Lower leg skin (tissue), 3 donors: ENCODE measurements at regions not wholly inside any gene's neighbourhood (a gene's known extent, or its start where the extent isn't known, plus 50 kb on each side); places are given as distances from the start of the nearest gene placed in this dataset.
"Not testable (repeated sequence)": the region's sequence is repeated elsewhere in the genome, so short reads cannot be mapped to it uniquely, and the experiment has no call there.

Experiments
- DNase-seq, 2 donors: peaks; one replicate each; pipeline ENCODE4 v3.0.0-alpha.2; 2019; ENCODE audit warnings: low spot score in 2 of 2
- H3K4me3 ChIP-seq: fragments of 200-600 bp; sonication (generic); 2 replicates; pipeline ENCODE4 v1.5.1; 2017; ENCODE audit warnings: mild to moderate bottlenecking, low read depth; ENCODE audit not compliant: poor library complexity, severe bottlenecking
- WGBS, 2 donors: methylation state at CpG; one replicate each; pipeline ENCODE4 v1.1.5; 2018; 5-methylcytosine and 5-hydroxymethylcytosine counted together
- intact Hi-C: fragments of 100-400 bp; cut with DNase I; formaldehyde crosslinking; loops from one replicate; pipeline ENCODE4 v1.15.0; 2023; ENCODE audit warnings: low total_unique reads

- no CpG with 5 or more reads among the region's 8 CpGs for WGBS, 2 donors
- DNase-seq, H3K4me3 ChIP-seq, intact Hi-C loops: not testable (repeated sequence)
These were observed 68.4 kb upstream of the NBPF26 start for GRCh38 chr1:120655394-120655793.

GRCh38 chr1:120656116-120656515 is 67.6 kb upstream of the NBPF26 start:
- H3K4me3 ChIP-seq, DNase-seq, intact Hi-C loops: not testable (repeated sequence)
- WGBS, 2 donors, result no CpG with 5 or more reads among the region's 5 CpGs

GRCh38 chr1:120657804-120658203 is 65.9 kb upstream of the NBPF26 start:
- H3K4me3 ChIP-seq, intact Hi-C loops, DNase-seq: not testable (repeated sequence)
- no CpG with 5 or more reads among the region's 2 CpGs for WGBS, 2 donors

- intact Hi-C loops, H3K4me3 ChIP-seq: not testable (repeated sequence)
These were observed 65.1 kb upstream of the NBPF26 start for GRCh38 chr1:120658622-120659021.

GRCh38 chr1:120659133-120659532 is 64.6 kb upstream of the NBPF26 start:
- intact Hi-C loops, H3K4me3 ChIP-seq, DNase-seq: not testable (repeated sequence)
- no CpG with 5 or more reads among the region's 2 CpGs for WGBS, 2 donors

More at GRCh38 chr1:120658622-120659021, 65.1 kb upstream of the NBPF26 start:
- not testable (repeated sequence) for DNase-seq

GRCh38 chr1:120664376-120665249 is 59.1 kb upstream of the NBPF26 start:
- H3K4me3 ChIP-seq, result not testable (repeated sequence)

GRCh38 chr1:120665250-120665577 is 58.5 kb upstream of the NBPF26 start:
- DNase-seq, intact Hi-C loops, H3K4me3 ChIP-seq: not testable (repeated sequence)
- WGBS, 2 donors, result 0% methylated on average over 15 of the region's 33 CpGs; no CpG with 5 or more reads in 1 of the 2 donors

More at GRCh38 chr1:120664376-120665249, 59.1 kb upstream of the NBPF26 start:
- 25 to 79% methylated on average over 2 to 5 of the region's 22 CpGs for WGBS, 2 donors
- intact Hi-C loops, DNase-seq: not testable (repeated sequence)

GRCh38 chr1:120668187-120668586 is 55.6 kb upstream of the NBPF26 start:
- WGBS, 2 donors, result no CpG with 5 or more reads among the region's 1 CpG
- DNase-seq, H3K4me3 ChIP-seq, intact Hi-C loops: not testable (repeated sequence)
